Activated CD8-positive, alpha-beta memory T cell treated with anti-CD3 and anti-CD28 coated beads for 24 hours (primary cell): ENCODE measurements at regions not wholly inside any gene's neighbourhood (a gene's known extent, or its start where the extent isn't known, plus 50 kb on each side); places are given as distances from the start of the nearest gene placed in this dataset.

Experiments
- DNase-seq: peaks from one replicate; pipeline ENCODE4 v3.0.0-alpha.2; 2020

- no peak for DNase-seq
Observed at GRCh38 chr14:31944256-31945073, 132.6 kb upstream of the ARHGAP5 start.

- no peak for DNase-seq
Observed at GRCh38 chr14:31945074-31945613, 132.0 kb upstream of the ARHGAP5 start.

GRCh38 chr14:31945701-31946100, 131.4 kb upstream of the ARHGAP5 start:
- no peak for DNase-seq

- no peak for DNase-seq
Observed at GRCh38 chr14:31947076-31947475, 130.0 kb upstream of the ARHGAP5 start.

- DNase-seq: no peak
Observed at GRCh38 chr14:31947680-31948595, 129.2 kb upstream of the ARHGAP5 start.

DNA sequence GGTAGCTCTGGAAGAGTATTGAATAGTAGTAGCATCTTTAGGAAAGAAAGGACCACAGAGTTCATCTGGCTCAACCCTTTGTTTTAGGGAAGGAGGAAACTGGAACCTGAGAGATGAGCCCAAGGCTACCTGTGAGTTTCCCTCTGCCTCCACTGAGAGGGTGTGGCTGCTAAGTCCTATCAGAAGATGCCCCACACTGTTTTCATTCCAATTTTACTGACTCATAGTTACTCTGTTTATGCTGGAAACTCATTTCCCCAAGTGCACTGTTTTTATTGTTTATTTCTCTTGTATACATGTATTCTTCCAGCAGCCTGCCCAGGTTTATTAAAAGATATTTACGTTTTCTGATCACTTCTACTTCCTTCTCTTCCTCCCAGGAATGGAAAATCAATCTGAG, 127.4 kb upstream of the ARHGAP5 start:
- no peak for DNase-seq

DNA sequence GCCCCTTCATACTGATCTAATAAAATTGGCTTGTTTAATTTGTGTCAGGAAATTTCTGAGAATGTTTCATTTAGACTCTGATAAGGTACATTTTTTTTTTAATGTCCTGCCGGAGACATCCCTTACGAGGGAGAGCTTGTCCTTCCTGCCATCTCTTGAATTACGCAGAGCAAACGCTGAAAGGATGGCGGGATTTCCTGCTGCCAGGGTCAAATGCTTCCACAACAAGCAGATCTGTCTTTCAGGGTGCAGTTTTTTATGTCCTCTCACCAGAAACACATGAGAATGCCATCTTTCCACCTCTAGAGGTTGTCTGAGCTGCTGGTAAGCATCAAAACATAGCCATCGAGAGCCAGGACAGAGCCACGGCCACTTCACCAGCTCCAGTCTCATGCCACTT, 126.8 kb upstream of the ARHGAP5 start:
- no peak for DNase-seq

DNA sequence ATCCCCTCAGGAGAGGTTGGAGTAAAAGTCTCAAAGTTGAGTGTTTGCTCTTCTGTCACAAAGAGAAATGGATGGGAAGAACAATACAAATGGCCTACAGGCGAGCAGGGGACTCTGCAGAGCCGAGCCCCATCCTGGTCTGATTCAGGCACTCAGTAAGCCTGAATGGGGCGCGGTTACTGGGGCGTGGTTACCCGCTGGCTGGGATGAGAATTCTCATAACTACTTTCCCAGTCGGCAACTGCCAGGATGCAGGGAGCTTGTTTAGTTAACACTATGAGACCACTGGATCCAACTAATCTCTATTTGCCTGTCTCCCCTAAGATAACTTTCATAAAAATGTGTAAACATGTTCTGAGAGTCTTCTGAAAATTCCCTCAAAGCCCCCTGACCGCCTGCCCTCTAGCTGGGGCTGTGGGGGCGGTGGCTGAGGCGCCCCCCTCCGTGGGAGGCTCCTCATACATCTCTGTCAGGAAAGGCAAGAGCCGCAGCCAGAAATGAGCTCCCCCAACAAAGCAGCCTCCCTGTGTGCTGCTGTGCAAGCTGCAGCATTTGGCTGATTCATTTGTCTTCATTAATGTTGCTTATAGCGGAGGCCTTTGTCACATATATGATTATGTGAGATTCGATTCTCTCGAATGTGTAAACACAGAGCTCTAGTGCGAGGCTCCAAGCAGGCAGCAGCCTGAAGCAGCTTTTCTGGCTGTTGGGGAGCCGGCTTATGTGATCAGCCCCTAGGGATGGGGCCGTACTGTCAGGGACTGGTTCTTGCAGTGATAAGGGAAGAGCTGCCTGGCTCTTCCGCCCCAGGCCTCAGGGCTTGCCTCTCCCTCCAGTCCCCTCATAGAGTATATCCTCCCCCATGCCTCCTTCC, 126.1 kb upstream of the ARHGAP5 start:
- DNase-seq: no peak

DNA sequence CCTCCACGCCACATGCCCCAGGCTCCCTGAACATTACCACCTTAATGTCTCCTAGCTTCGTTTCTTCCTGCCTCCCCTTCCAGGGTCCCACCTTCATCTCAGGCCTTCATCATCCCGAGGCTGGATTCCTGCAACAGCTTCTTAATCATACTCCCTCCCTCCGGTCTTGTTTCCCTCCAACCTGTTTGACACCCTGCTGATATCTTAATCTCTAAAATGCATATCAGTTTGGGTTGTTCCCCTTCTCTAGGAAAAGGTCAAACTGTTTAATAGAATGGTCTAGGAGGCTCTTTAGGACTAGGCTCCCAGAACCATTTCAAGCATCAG, 125.5 kb upstream of the ARHGAP5 start:
- no peak for DNase-seq

DNA sequence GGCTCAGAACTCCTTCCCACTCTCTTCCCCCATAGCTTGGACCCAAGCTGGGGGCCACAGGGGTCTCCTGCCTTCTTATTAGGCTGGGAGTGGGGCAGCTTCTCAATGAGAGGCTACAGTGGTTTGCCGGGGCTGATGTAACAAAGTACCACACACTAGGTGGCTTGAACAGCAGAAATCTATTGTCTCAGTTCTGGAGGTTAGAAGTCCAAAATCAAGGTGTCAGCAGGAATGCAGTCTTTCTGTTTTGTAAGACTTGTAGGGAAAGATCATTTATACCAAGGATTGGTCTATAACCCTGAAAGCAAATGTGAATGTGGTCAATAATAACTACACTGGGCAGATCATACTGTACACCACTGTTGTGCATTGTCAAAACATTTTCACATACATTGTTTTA, 124.5 kb upstream of the ARHGAP5 start:
- DNase-seq: no peak

- no peak for DNase-seq
Observed at GRCh38 chr14:31953210-31953609, 123.9 kb upstream of the ARHGAP5 start.

DNA sequence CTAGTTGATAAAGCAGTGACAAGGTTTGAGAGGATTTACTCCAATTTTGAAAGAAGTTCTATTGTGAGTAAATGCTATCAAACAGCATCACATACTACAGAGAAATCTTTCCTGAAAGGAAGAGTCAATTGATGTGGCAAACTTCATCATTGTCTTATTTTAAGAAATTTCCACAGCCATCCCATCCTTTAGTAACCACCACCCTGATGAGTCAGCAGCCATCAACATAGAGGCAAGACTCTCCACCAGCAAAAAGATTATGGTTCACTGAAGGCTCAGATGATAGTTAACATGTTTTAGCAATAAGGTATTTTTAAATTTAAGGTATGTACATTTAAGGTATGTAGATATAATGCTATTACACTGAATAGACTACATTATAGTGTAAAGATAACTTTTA, 122.1 kb upstream of the ARHGAP5 start:
- no peak for DNase-seq

GRCh38 chr14:31955936-31956579, 121.0 kb upstream of the ARHGAP5 start:
- no peak for DNase-seq

GRCh38 chr14:31957565-31957964, 119.5 kb upstream of the ARHGAP5 start:
- no peak for DNase-seq

- no peak for DNase-seq
Observed at GRCh38 chr14:31960039-31960438, 117.1 kb upstream of the ARHGAP5 start.

DNA sequence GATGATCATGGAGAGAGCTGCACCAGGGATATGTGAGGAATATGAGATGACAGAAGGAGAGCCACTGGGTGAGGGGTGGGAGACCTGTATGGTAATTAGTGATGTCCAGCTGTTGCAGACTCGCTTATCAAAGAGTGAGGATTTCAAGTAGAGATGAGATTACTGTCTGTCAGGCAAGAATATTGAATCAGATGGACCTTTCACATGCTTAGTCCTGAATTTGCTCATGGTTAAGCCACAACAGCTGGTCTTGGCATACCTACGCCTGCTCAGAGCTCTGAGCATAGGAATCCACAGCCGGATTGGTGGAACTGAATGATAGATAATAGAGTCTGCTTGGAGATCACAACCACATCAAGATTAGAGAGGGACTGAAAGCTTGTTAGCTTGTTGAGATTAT, 115.2 kb upstream of the ARHGAP5 start:
- DNase-seq: no peak

DNA sequence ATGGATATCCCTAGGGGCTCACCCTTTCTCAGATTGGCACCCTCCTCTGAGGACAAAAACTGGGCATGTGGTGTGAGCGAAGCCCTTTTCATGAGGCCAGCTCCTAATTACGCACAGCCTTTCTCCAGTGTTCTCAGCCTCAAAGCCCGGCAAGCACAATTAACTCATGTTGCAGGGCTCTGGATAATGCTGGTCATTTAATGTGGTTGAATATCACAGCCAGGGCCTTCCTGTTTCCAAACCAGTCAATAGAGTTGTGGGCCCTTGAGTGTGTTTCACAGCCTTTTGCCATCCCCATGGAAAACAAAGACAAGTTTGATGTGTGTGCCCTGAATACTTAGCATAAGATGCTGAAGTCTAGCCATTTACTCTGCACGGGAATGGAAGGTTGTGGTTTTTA, 114.2 kb upstream of the ARHGAP5 start:
- DNase-seq: no peak

GRCh38 chr14:31963587-31963986, 113.5 kb upstream of the ARHGAP5 start:
- DNase-seq: no peak

DNA sequence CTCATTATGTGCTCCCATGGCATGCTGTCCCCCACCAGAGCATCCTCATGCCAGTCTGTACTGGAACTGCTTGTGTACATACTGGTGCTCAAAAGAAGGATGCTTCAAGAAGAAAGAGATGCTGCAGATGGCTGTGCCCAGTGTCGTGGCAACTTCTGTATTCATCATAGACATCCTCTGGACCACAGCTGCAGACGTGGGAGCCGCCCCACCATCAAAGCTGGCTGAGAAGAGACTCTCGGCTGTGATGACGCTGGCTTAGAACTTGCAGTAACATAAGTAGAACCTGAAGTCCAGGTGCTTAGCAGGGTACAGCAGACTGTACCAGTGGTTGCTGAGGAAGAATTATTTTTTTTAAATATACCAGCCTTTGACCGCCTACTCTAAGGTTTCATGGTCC, 112.6 kb upstream of the ARHGAP5 start:
- DNase-seq: no peak

DNA sequence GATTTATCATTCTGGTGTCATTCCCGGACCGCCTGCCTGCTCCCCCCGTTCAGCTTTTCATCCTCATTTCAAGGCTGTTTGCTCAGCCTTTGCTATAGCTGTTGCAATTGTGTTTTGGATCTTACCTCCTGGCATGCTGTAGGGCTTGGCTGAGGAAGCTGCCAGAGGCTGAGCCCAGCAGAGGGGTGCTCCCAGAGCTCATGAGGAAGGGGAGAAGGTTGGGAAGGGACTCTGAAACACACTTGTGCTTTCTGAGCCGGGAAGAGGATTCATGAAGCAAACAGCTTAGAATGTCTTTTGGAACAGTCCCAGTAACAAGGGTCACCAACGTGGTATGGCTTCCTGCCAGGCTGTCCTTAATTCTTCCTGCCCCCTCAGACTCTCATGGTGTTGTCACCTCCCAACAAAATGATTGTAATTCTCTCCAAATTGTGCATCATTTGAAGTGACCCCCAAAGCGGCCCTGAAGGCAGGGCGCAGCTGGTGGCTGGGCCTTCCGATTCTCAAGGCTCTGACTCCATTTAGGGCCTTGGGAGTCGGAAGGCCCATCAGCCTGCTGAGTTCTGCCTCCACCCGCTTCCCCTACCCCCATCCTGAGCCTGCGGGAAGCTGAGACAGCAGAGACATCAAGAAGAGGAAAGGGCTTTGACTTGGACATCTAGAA, 111.9 kb upstream of the ARHGAP5 start:
- no peak for DNase-seq

DNA sequence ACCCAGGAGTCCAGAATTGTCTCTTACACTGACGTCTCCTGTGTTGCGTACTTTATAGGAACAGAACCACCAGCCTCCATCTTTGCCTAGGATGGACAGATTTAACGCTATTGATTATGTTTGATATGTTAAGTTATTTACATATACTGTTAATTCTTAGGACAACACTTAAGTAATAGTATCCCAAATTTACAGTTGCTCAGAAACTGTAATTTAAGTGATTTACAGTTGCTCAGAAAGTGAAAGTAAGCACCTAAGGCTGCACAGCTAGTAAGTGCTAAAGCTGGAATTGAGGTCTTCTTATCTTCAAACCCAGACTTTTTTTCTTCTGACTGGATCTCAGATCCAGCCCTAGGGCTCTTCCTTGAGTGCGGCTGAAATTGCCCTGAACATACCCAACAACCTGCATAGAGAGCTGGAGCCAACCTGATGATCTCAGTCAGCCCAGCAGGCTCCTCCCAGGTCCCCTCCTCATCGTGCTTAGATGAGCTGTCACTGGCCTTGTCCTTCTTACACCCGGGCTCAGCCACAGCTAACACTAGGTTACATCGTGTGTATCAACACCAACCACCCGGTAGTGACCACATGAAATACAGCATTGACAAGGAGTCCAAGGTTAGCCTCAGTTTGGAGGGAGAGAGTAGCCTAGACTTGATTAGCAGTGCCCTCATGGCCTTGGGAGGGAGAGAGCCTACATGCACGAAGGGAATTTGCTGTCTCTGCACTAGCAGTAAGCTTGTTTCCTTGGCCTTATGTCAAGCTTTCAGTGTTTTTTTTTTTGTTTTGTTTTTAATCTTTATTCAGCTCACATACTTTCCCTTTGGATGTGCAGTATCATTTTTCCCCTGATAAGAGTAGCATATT, 111.1 kb upstream of the ARHGAP5 start:
- DNase-seq: no peak
